ENCODE measurements at regions not wholly inside any gene's neighbourhood (a gene's known extent, or its start where the extent isn't known, plus 50 kb on each side); places are given as distances from the start of the nearest gene placed in this dataset.

GRCh38 chr3:71893702-71894479 is 108.9 kb upstream of the PROK2 start:
- Histone ChIP-seq H3K9ac (no peak overlapping the region), H4K20me1 (no peaks in the 10 kb centered on the region), H3K4me1 (peaks cover 13% of the 10 kb centered on the region), H3K4me3 (no peak overlapping the region), H3K4me2 (no peak overlapping the region), H3K27me3 (no peaks in the 10 kb centered on the region), H3K36me3 (no peaks in the 10 kb centered on the region), H3K9me3 (no peaks in the 10 kb centered on the region), H3K27ac (no peak overlapping the region)
- TF ChIP-seq Cebpa-rat (IDR thresholded peaks at IDR 0.05) = no peak

GRCh38 chr3:71893122-71893521 is 108.2 kb upstream of the PROK2 start:
- Histone ChIP-seq H3K4me2 (peak overlapping the region; percentile 36; the same call in 1 of the 2 replicates), H3K27ac (no peak overlapping the region), H3K36me3 (no peaks in the 10 kb centered on the region), H3K27me3 (no peaks in the 10 kb centered on the region), H3K9me3 (no peaks in the 10 kb centered on the region), H4K20me1 (no peaks in the 10 kb centered on the region), H3K4me3 (no peak overlapping the region), H3K9ac (no peak overlapping the region), H3K4me1 (peaks cover 13% of the 10 kb centered on the region)
- no peak for TF ChIP-seq Cebpa-rat (IDR thresholded peaks at IDR 0.05)

- no peak overlapping the region for H3K27ac ChIP-seq
- H3K36me3 ChIP-seq = no peaks in the 10 kb centered on the region
- H3K9ac ChIP-seq = no peak overlapping the region
- H3K4me1 ChIP-seq = peaks cover 13% of the 10 kb centered on the region
- H3K4me2 ChIP-seq = no peak overlapping the region
- H3K27me3 ChIP-seq = no peaks in the 10 kb centered on the region
- TF ChIP-seq Cebpa-rat (IDR thresholded peaks at IDR 0.05) = no peak
- H3K9me3 ChIP-seq = no peaks in the 10 kb centered on the region
- H4K20me1 ChIP-seq = no peaks in the 10 kb centered on the region
- H3K4me3 ChIP-seq = no peak overlapping the region
Observed at GRCh38 chr3:71891483-71891882, 106.5 kb upstream of the PROK2 start.

GRCh38 chr3:71890356-71890931 is 105.5 kb upstream of the PROK2 start:
- Histone ChIP-seq H4K20me1 (no peaks in the 10 kb centered on the region), H3K9me3 (no peaks in the 10 kb centered on the region)

GRCh38 chr3:71887256-71887655 is 102.3 kb upstream of the PROK2 start:
- H3K9ac ChIP-seq = no peak overlapping the region
- H3K4me2 ChIP-seq = no peak overlapping the region
- no peaks in the 10 kb centered on the region for H3K9me3 ChIP-seq
- H3K4me1 ChIP-seq = no peaks in the 10 kb centered on the region
- H3K36me3 ChIP-seq = no peaks in the 10 kb centered on the region
- no peak overlapping the region for H3K4me3 ChIP-seq
- H3K27ac ChIP-seq = no peak overlapping the region
- no peaks in the 10 kb centered on the region for H3K27me3 ChIP-seq
- no peak for TF ChIP-seq Cebpa-rat (IDR thresholded peaks at IDR 0.05)
- no peaks in the 10 kb centered on the region for H4K20me1 ChIP-seq

More at GRCh38 chr3:71890356-71890931, 105.5 kb upstream of the PROK2 start:
- H3K9ac ChIP-seq = no peak overlapping the region
- peaks cover 13% of the 10 kb centered on the region for H3K4me1 ChIP-seq
- no peak overlapping the region for H3K4me3 ChIP-seq
- H3K36me3 ChIP-seq = no peaks in the 10 kb centered on the region
- no peak for TF ChIP-seq Cebpa-rat (IDR thresholded peaks at IDR 0.05)
- no peak overlapping the region for H3K27ac ChIP-seq
- H3K27me3 ChIP-seq = no peaks in the 10 kb centered on the region
- H3K4me2 ChIP-seq = no peak overlapping the region

GRCh38 chr3:71885006-71885405 is 100.1 kb upstream of the PROK2 start:
- H3K27ac ChIP-seq = no peak overlapping the region
- H3K36me3 ChIP-seq = no peaks in the 10 kb centered on the region
- H3K9me3 ChIP-seq = no peaks in the 10 kb centered on the region
- no peak overlapping the region for H3K9ac ChIP-seq
- H3K4me2 ChIP-seq = no peak overlapping the region
- no peaks in the 10 kb centered on the region for H3K27me3 ChIP-seq
- no peaks in the 10 kb centered on the region for H4K20me1 ChIP-seq
- no peak for TF ChIP-seq Cebpa-rat (IDR thresholded peaks at IDR 0.05)
- H3K4me3 ChIP-seq = no peak overlapping the region
- H3K4me1 ChIP-seq = no peaks in the 10 kb centered on the region

GRCh38 chr3:71881732-71882131 is 96.8 kb upstream of the PROK2 start:
- Histone ChIP-seq H3K4me2 (no peak overlapping the region), H3K4me3 (no peak overlapping the region), H3K9me3 (no peaks in the 10 kb centered on the region), H3K4me1 (peaks cover 12% of the 10 kb centered on the region), H3K36me3 (no peaks in the 10 kb centered on the region), H3K27ac (no peak overlapping the region), H4K20me1 (no peaks in the 10 kb centered on the region), H3K9ac (no peak overlapping the region), H3K27me3 (no peaks in the 10 kb centered on the region)
- no peak for TF ChIP-seq Cebpa-rat (IDR thresholded peaks at IDR 0.05)

- H3K36me3 ChIP-seq = no peaks in the 10 kb centered on the region
- no peak overlapping the region for H3K4me3 ChIP-seq
- peaks cover 19% of the 10 kb centered on the region for H3K4me1 ChIP-seq
- H3K9ac ChIP-seq = no peak overlapping the region
- no peak for TF ChIP-seq Cebpa-rat (IDR thresholded peaks at IDR 0.05)
- H3K27ac ChIP-seq = no peak overlapping the region
- H3K27me3 ChIP-seq = no peaks in the 10 kb centered on the region
- no peaks in the 10 kb centered on the region for H3K9me3 ChIP-seq
- H4K20me1 ChIP-seq = no peaks in the 10 kb centered on the region
- H3K4me2 ChIP-seq = no peak overlapping the region
Observed at GRCh38 chr3:71881041-71881440, 96.1 kb upstream of the PROK2 start.

- H3K4me1 ChIP-seq = peaks cover 35% of the 10 kb centered on the region
Observed at GRCh38 chr3:71879089-71879488, 94.1 kb upstream of the PROK2 start.

More at GRCh38 chr3:71879089-71879488, 94.1 kb upstream of the PROK2 start:
- Histone ChIP-seq H3K9me3 (no peaks in the 10 kb centered on the region), H3K4me3 (no peak overlapping the region), H3K9ac (no peak overlapping the region), H3K4me2 (no peak overlapping the region), H3K36me3 (no peaks in the 10 kb centered on the region), H3K27ac (no peak overlapping the region), H4K20me1 (no peaks in the 10 kb centered on the region), H3K27me3 (no peaks in the 10 kb centered on the region)
- TF ChIP-seq Cebpa-rat (IDR thresholded peaks at IDR 0.05) = no peak

All from BLaER1 (cell line).